ENCODE measurements at regions not wholly inside any gene's neighbourhood (a gene's known extent, or its start where the extent isn't known, plus 50 kb on each side); places are given as distances from the start of the nearest gene placed in this dataset.

DNA sequence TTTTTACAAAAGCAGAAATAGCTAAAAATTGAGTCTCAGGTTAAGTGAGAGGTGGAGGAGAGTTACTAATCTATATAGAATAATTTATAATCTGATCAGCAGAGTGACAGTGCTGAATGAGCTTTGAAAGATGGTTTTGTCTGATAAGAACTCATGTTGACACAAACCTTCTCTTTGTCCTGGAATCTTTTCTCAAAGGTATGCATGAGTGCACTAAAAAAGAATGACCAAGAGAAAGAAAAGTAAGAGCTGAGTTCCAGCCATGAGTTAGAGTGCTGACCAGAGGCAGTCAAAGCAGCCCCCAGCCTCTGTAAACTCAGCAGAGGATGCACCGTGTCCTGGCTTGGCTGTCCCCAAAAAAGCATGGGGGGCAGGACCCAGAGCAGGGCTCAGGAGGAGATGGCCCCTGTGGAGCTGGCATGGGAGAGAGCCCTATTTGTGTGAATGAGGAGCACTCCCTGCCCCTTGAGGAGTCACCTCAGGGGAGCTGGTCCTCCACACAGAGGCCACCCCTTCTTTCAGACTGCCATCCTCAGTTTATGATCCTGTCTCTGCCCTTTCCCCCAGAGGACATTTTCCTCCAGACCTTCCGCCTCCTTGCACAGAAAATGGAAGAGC, 129.8 kb downstream of the SEC23A start:
- H3K27ac Mint-ChIP-seq, result no peak overlapping the region
- no peaks in the 10 kb centered on the region for H3K27me3 Mint-ChIP-seq
- H3K4me1 Mint-ChIP-seq (ENCODE audit: low read depth), result no peaks in the 10 kb centered on the region
- H3K9me3 Mint-ChIP-seq, result peaks cover 6% of the 10 kb centered on the region
- H3K4me3 Mint-ChIP-seq, result no peak overlapping the region
- Histone ChIP-seq H3K36me3 (ENCODE audit: insufficient read depth, low read length) (no peaks in the 10 kb centered on the region), H3K27ac (ENCODE audit: low read depth in 1 of 2, low read length in 2 of 2) (no peak overlapping the region), H3K4me3 (ENCODE audit: low read length) (no peak overlapping the region), H3K27me3 (ENCODE audit: control insufficient read depth in 1 of 2, insufficient read depth in 2 of 2, low read length in 2 of 2) (no peaks in the 10 kb centered on the region), H3K9me3 (ENCODE audit: control insufficient read depth in 1 of 2, insufficient read depth in 1 of 2, low read length in 2 of 2) (peaks cover 0 to 3% of the 10 kb centered on the region in 2 experiments), H3K4me1 (ENCODE audit: insufficient read depth, low read length) (no peaks in the 10 kb centered on the region)
- intact Hi-C loops (cut with DNase I, micrococcal nuclease), result no loop called here
- no peaks in the 10 kb centered on the region for H3K36me3 Mint-ChIP-seq (ENCODE audit: low read depth)
- TF ChIP-seq, protein P1, sequence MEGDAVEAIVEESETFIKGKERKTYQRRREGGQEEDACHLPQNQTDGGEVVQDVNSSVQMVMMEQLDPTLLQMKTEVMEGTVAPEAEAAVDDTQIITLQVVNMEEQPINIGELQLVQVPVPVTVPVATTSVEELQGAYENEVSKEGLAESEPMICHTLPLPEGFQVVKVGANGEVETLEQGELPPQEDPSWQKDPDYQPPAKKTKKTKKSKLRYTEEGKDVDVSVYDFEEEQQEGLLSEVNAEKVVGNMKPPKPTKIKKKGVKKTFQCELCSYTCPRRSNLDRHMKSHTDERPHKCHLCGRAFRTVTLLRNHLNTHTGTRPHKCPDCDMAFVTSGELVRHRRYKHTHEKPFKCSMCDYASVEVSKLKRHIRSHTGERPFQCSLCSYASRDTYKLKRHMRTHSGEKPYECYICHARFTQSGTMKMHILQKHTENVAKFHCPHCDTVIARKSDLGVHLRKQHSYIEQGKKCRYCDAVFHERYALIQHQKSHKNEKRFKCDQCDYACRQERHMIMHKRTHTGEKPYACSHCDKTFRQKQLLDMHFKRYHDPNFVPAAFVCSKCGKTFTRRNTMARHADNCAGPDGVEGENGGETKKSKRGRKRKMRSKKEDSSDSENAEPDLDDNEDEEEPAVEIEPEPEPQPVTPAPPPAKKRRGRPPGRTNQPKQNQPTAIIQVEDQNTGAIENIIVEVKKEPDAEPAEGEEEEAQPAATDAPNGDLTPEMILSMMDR (IDR thresholded peaks at IDR 0.05), result no peak
- ChIA-PET POLR2A (no interaction called here), CTCF (no interaction called here)
- ATAC-seq (ENCODE audit: poor library complexity) (no peak), DNase-seq (no peak)

DNA sequence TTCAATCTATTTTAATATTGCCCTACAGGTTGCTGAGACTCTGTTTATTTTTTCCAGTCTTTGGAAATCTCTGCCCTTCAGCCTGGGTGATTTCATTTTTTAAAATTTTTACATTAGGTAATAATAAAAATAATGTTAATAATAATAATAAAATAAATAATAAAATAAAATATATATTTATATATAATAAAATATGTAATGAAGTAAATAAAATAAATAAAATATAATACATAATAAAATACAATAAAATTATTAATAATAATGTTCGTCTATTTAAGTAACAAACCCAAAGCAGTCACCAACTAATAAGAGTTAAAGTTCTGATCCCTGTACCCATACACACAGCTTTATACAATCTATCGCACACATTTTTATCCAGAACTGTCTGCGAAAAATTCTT, 130.5 kb downstream of the SEC23A start:
- Histone ChIP-seq H3K4me3 (ENCODE audit: low read length) (no peak overlapping the region), H3K4me1 (ENCODE audit: insufficient read depth, low read length) (no peaks in the 10 kb centered on the region), H3K27ac (ENCODE audit: low read depth in 1 of 2, low read length in 2 of 2) (no peak overlapping the region), H3K36me3 (ENCODE audit: insufficient read depth, low read length) (no peaks in the 10 kb centered on the region), H3K9me3 (ENCODE audit: control insufficient read depth in 1 of 2, insufficient read depth in 1 of 2, low read length in 2 of 2) (peaks cover 0 to 3% of the 10 kb centered on the region in 2 experiments), H3K27me3 (ENCODE audit: control insufficient read depth in 1 of 2, insufficient read depth in 2 of 2, low read length in 2 of 2) (no peaks in the 10 kb centered on the region)
- no peaks in the 10 kb centered on the region for H3K36me3 Mint-ChIP-seq (ENCODE audit: low read depth)
- no peaks in the 10 kb centered on the region for H3K4me1 Mint-ChIP-seq (ENCODE audit: low read depth)
- ChIA-PET POLR2A (no interaction called here), CTCF (no interaction called here)
- no peaks in the 10 kb centered on the region for H3K27me3 Mint-ChIP-seq
- H3K4me3 Mint-ChIP-seq, result no peak overlapping the region
- TF ChIP-seq, protein P1 (IDR thresholded peaks at IDR 0.05), result no peak
- peaks cover 6% of the 10 kb centered on the region for H3K9me3 Mint-ChIP-seq
- H3K27ac Mint-ChIP-seq, result no peak overlapping the region
- no peak for ATAC-seq (ENCODE audit: poor library complexity)
- DNase-seq, result no peak
- intact Hi-C loops (cut with DNase I, micrococcal nuclease), result no loop called here

DNA sequence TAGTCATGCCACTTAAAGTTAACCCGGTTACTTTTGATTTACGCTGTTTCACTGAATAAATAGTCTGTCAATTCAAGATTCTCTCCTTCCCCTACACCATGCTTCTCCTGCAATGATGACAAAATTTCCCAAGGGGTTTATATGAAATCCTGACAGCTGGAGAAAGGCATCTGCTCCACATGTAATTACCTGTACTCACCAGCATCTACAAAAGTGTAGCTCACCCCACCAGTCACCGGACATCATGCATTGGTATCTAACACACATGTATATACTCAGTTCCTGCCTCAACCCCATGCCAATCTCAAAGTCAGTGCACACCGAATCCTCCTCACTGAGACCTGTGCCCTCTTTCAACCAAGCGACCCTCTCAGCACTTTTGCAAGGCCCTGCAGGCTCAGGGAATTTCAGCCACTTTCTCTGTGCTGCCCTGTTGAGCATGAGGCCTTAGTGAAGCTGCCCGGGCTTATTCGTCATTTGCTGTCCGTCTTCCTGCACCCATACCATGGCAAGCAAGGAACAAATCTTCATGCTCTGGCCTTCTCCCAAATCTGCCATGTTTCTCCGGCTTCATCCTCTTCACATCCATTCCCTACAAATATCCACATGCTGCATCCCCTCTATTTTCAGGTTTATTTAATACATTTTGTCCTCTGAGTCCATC, 131.6 kb downstream of the SEC23A start:
- Mint-ChIP-seq H3K36me3 (ENCODE audit: low read depth) (no peaks in the 10 kb centered on the region), H3K27me3 (no peaks in the 10 kb centered on the region), H3K4me3 (no peak overlapping the region), H3K27ac (no peak overlapping the region), H3K4me1 (ENCODE audit: low read depth) (no peaks in the 10 kb centered on the region), H3K9me3 (peaks cover 6% of the 10 kb centered on the region)
- DNase-seq (no peak), ATAC-seq (ENCODE audit: poor library complexity) (no peak)
- ChIA-PET POLR2A (no interaction called here), CTCF (no interaction called here)
- Histone ChIP-seq H3K36me3 (ENCODE audit: insufficient read depth, low read length) (no peaks in the 10 kb centered on the region), H3K4me3 (ENCODE audit: low read length) (no peak overlapping the region), H3K4me1 (ENCODE audit: insufficient read depth, low read length) (no peaks in the 10 kb centered on the region), H3K27ac (ENCODE audit: low read depth in 1 of 2, low read length in 2 of 2) (no peak overlapping the region), H3K27me3 (ENCODE audit: control insufficient read depth in 1 of 2, insufficient read depth in 2 of 2, low read length in 2 of 2) (no peaks in the 10 kb centered on the region), H3K9me3 (ENCODE audit: control insufficient read depth in 1 of 2, insufficient read depth in 1 of 2, low read length in 2 of 2) (peaks cover 0 to 3% of the 10 kb centered on the region in 2 experiments)
- TF ChIP-seq, protein P1 (IDR thresholded peaks at IDR 0.05), result no peak
- intact Hi-C loops (cut with DNase I, micrococcal nuclease), result no loop called here
